ENCODE measurements at regions not wholly inside any gene's neighbourhood (a gene's known extent, or its start where the extent isn't known, plus 50 kb on each side); places are given as distances from the start of the nearest gene placed in this dataset.

- Histone ChIP-seq H3K27me3 (ENCODE audit: insufficient read depth, low read length) (no peaks in the 10 kb centered on the region), H4K20me1 (ENCODE audit: insufficient read depth, low read length) (no peaks in the 10 kb centered on the region), H3K4me2 (ENCODE audit: low read length) (no peak overlapping the region), H3K4me1 (ENCODE audit: insufficient read depth, low read length, severe bottlenecking) (no peaks in the 10 kb centered on the region), H2AFZ (ENCODE audit: low read length) (no peak overlapping the region), H3K9ac (ENCODE audit: low read length) (no peak overlapping the region), H3K9me2 (ENCODE audit: low read depth, low read length) (no peaks in the 10 kb centered on the region), H3K36me3 (ENCODE audit: insufficient read depth, low read length) (no peaks in the 10 kb centered on the region), H3K9me3 (ENCODE audit: low read length) (no peaks in the 10 kb centered on the region), H3K4me3 (ENCODE audit: low read depth, low read length, poor library complexity, severe bottlenecking) (no peak overlapping the region), H3F3A (ENCODE audit: insufficient read depth, low read length) (no peaks in the 10 kb centered on the region), H3K79me2 (ENCODE audit: insufficient read depth, low read length) (no peaks in the 10 kb centered on the region), H3K27ac (ENCODE audit: low read depth, low read length, poor library complexity, severe bottlenecking) (no peak overlapping the region)
- TF ChIP-seq EZH2 (IDR thresholded peaks at IDR 0.05; ENCODE audit: borderline replicate concordance, low read length), result no peak
Observed at GRCh38 chr22:27223317-27224177, 566.2 kb downstream of the MIAT start.

- no peaks in the 10 kb centered on the region for H3K79me2 ChIP-seq (ENCODE audit: insufficient read depth, low read length)
- H3K27ac ChIP-seq (ENCODE audit: low read depth, low read length, poor library complexity, severe bottlenecking), result no peak overlapping the region
- no peak overlapping the region for H3K9ac ChIP-seq (ENCODE audit: low read length)
- H3F3A ChIP-seq (ENCODE audit: insufficient read depth, low read length), result no peaks in the 10 kb centered on the region
- no peaks in the 10 kb centered on the region for H4K20me1 ChIP-seq (ENCODE audit: insufficient read depth, low read length)
- no peak overlapping the region for H3K4me2 ChIP-seq (ENCODE audit: low read length)
- H3K9me3 ChIP-seq (ENCODE audit: low read length), result no peaks in the 10 kb centered on the region
- H3K27me3 ChIP-seq (ENCODE audit: insufficient read depth, low read length), result no peaks in the 10 kb centered on the region
- H3K36me3 ChIP-seq (ENCODE audit: insufficient read depth, low read length), result no peaks in the 10 kb centered on the region
- no peak overlapping the region for H2AFZ ChIP-seq (ENCODE audit: low read length)
- no peaks in the 10 kb centered on the region for H3K4me1 ChIP-seq (ENCODE audit: insufficient read depth, low read length, severe bottlenecking)
- TF ChIP-seq EZH2 (IDR thresholded peaks at IDR 0.05; ENCODE audit: borderline replicate concordance, low read length) (no peak), CTCF (IDR thresholded peaks at IDR 0.05; ENCODE audit: low read length) (no peak)
- no peaks in the 10 kb centered on the region for H3K9me2 ChIP-seq (ENCODE audit: low read depth, low read length)
- H3K4me3 ChIP-seq (ENCODE audit: low read depth, low read length, poor library complexity, severe bottlenecking), result no peak overlapping the region
Observed at GRCh38 chr22:27224485-27225374, 567.3 kb downstream of the MIAT start.

GRCh38 chr22:27226666-27227065, 569.3 kb downstream of the MIAT start:
- no peak overlapping the region for H2AFZ ChIP-seq (ENCODE audit: low read length)
- H3K79me2 ChIP-seq (ENCODE audit: insufficient read depth, low read length), result no peaks in the 10 kb centered on the region
- H3K4me1 ChIP-seq (ENCODE audit: insufficient read depth, low read length, severe bottlenecking), result no peaks in the 10 kb centered on the region
- no peak overlapping the region for H3K9ac ChIP-seq (ENCODE audit: low read length)
- H3K9me3 ChIP-seq (ENCODE audit: low read length), result no peaks in the 10 kb centered on the region
- H3K4me2 ChIP-seq (ENCODE audit: low read length), result no peak overlapping the region
- no peak for TF ChIP-seq CTCF (IDR thresholded peaks at IDR 0.05; ENCODE audit: low read length)
- no peak for TF ChIP-seq EZH2 (IDR thresholded peaks at IDR 0.05; ENCODE audit: borderline replicate concordance, low read length)
- no peaks in the 10 kb centered on the region for H4K20me1 ChIP-seq (ENCODE audit: insufficient read depth, low read length)
- no peak overlapping the region for H3K4me3 ChIP-seq (ENCODE audit: low read depth, low read length, poor library complexity, severe bottlenecking)
- H3F3A ChIP-seq (ENCODE audit: insufficient read depth, low read length), result no peaks in the 10 kb centered on the region
- no peaks in the 10 kb centered on the region for H3K27me3 ChIP-seq (ENCODE audit: insufficient read depth, low read length)
- no peaks in the 10 kb centered on the region for H3K9me2 ChIP-seq (ENCODE audit: low read depth, low read length)
- H3K27ac ChIP-seq (ENCODE audit: low read depth, low read length, poor library complexity, severe bottlenecking), result no peak overlapping the region
- H3K36me3 ChIP-seq (ENCODE audit: insufficient read depth, low read length), result no peaks in the 10 kb centered on the region

Data from OCI-LY1 (cell line).